ENCODE measurements at regions not wholly inside any gene's neighbourhood (a gene's known extent, or its start where the extent isn't known, plus 50 kb on each side); places are given as distances from the start of the nearest gene placed in this dataset.

GRCh38 chr9:7229571-7229970 lies 471.8 kb downstream of the KDM4C start:
- CTCF ChIA-PET, result no interaction called here
- intact Hi-C loops (cut with micrococcal nuclease; ENCODE audit: unreplicated experiment), result no loop called here
- BruUV-seq (replicated peaks), result no TSS peak

GRCh38 chr9:7228726-7229125 lies 471.0 kb downstream of the KDM4C start:
- no TSS peak for BruUV-seq (replicated peaks)
- Histone ChIP-seq H3K27ac (no peak overlapping the region), H3K4me3 (no peak overlapping the region), H3K9me3 (ENCODE audit: insufficient read depth, low read depth) (no peaks in the 10 kb centered on the region), H3K4me2 (no peak overlapping the region), H2AFZ (no peak overlapping the region), H3K79me2 (ENCODE audit: low read depth) (no peaks in the 10 kb centered on the region), H3K9me2 (ENCODE audit: insufficient read depth) (no peaks in the 10 kb centered on the region), H3K27me3 (ENCODE audit: insufficient read depth, low read depth) (peaks cover 42% of the 10 kb centered on the region), H3F3A (ENCODE audit: insufficient read depth, low read depth) (no peaks in the 10 kb centered on the region), H3K4me1 (replicated peaks; ENCODE audit: insufficient read depth) (no peaks in the 10 kb centered on the region), H3K36me3 (ENCODE audit: low read depth) (no peaks in the 10 kb centered on the region), H4K20me1 (ENCODE audit: insufficient read depth) (no peaks in the 10 kb centered on the region)
- DNase-seq, result no peak
- TF ChIP-seq EZH2 (IDR thresholded peaks at IDR 0.05; ENCODE audit: low read depth) (no peak), CTCF (conservative IDR thresholded peaks at IDR 0.05) (no peak)
- intact Hi-C loops (cut with micrococcal nuclease; ENCODE audit: unreplicated experiment), result no loop called here
- ChIA-PET POLR2A (ENCODE audit: unreplicated experiment) (no interaction called here), CTCF (no interaction called here)

More at GRCh38 chr9:7229571-7229970, 471.8 kb downstream of the KDM4C start:
- no peaks in the 10 kb centered on the region for H3F3A ChIP-seq (ENCODE audit: insufficient read depth, low read depth)
- H3K79me2 ChIP-seq (ENCODE audit: low read depth), result no peaks in the 10 kb centered on the region
- peaks cover 42% of the 10 kb centered on the region for H3K27me3 ChIP-seq (ENCODE audit: insufficient read depth, low read depth)
- no peak overlapping the region for H3K4me2 ChIP-seq
- H3K4me1 ChIP-seq (replicated peaks; ENCODE audit: insufficient read depth), result no peaks in the 10 kb centered on the region
- POLR2A ChIA-PET (ENCODE audit: unreplicated experiment), result no interaction called here
- DNase-seq, result no peak
- no peaks in the 10 kb centered on the region for H3K36me3 ChIP-seq (ENCODE audit: low read depth)
- TF ChIP-seq EZH2 (IDR thresholded peaks at IDR 0.05; ENCODE audit: low read depth) (no peak), CTCF (conservative IDR thresholded peaks at IDR 0.05) (no peak)
- no peaks in the 10 kb centered on the region for H4K20me1 ChIP-seq (ENCODE audit: insufficient read depth)
- H2AFZ ChIP-seq, result no peak overlapping the region
- no peak overlapping the region for H3K27ac ChIP-seq
- no peak overlapping the region for H3K4me3 ChIP-seq
- H3K9me3 ChIP-seq (ENCODE audit: insufficient read depth, low read depth), result no peaks in the 10 kb centered on the region
- no peaks in the 10 kb centered on the region for H3K9me2 ChIP-seq (ENCODE audit: insufficient read depth)

- POLR2A ChIA-PET (ENCODE audit: unreplicated experiment), result no interaction called here
- Histone ChIP-seq H3K9me3 (ENCODE audit: insufficient read depth, low read depth) (no peaks in the 10 kb centered on the region), H2AFZ (no peak overlapping the region), H3K4me1 (replicated peaks; ENCODE audit: insufficient read depth) (no peaks in the 10 kb centered on the region), H3K9me2 (ENCODE audit: insufficient read depth) (no peaks in the 10 kb centered on the region), H3K79me2 (ENCODE audit: low read depth) (no peaks in the 10 kb centered on the region), H3K27ac (no peak overlapping the region), H3F3A (ENCODE audit: insufficient read depth, low read depth) (no peaks in the 10 kb centered on the region), H3K36me3 (ENCODE audit: low read depth) (no peaks in the 10 kb centered on the region), H3K27me3 (ENCODE audit: insufficient read depth, low read depth) (peaks cover 35% of the 10 kb centered on the region), H3K4me3 (no peak overlapping the region), H3K4me2 (no peak overlapping the region), H4K20me1 (ENCODE audit: insufficient read depth) (no peaks in the 10 kb centered on the region)
- CTCF ChIA-PET, result no interaction called here
- BruUV-seq (replicated peaks), result no TSS peak
- intact Hi-C loops (cut with micrococcal nuclease; ENCODE audit: unreplicated experiment), result no loop called here
- DNase-seq, result no peak
- TF ChIP-seq CTCF (conservative IDR thresholded peaks at IDR 0.05) (no peak), EZH2 (IDR thresholded peaks at IDR 0.05; ENCODE audit: low read depth) (no peak)
Measured at GRCh38 chr9:7227951-7228350, 470.2 kb downstream of the KDM4C start.
